BLaER1 (cell line): ENCODE measurements at regions not wholly inside any gene's neighbourhood (a gene's known extent, or its start where the extent isn't known, plus 50 kb on each side); places are given as distances from the start of the nearest gene placed in this dataset.

Source experiments
- H3K27ac ChIP-seq: shearing (Covaris generic); formaldehyde crosslinking; 2 replicates; pipeline ENCODE4 v1.8.1; 2022
- H3K27me3 ChIP-seq: shearing (Covaris generic); formaldehyde crosslinking; 2 replicates; pipeline ENCODE4 v1.8.1; 2022
- H3K36me3 ChIP-seq: shearing (Covaris generic); formaldehyde crosslinking; 2 replicates; pipeline ENCODE4 v1.8.1; 2022
- H3K4me1 ChIP-seq: shearing (Covaris generic); formaldehyde crosslinking; 2 replicates; pipeline ENCODE4 v1.8.1; 2022
- H3K4me2 ChIP-seq: shearing (Covaris generic); formaldehyde crosslinking; 2 replicates; pipeline ENCODE4 v1.8.1; 2022
- H3K4me3 ChIP-seq: shearing (Covaris generic); formaldehyde crosslinking; 2 replicates; pipeline ENCODE4 v1.8.1; 2022
- H3K9ac ChIP-seq: shearing (Covaris generic); formaldehyde crosslinking; 2 replicates; pipeline ENCODE4 v1.8.1; 2022
- H3K9me3 ChIP-seq: shearing (Covaris generic); formaldehyde crosslinking; 2 replicates; pipeline ENCODE4 v1.8.1; 2022
- H4K20me1 ChIP-seq: shearing (Covaris generic); formaldehyde crosslinking; 2 replicates; pipeline ENCODE4 v1.8.1; 2022
- Cebpa-rat ChIP-seq: shearing (Covaris generic); IDR thresholded peaks from 2 replicates; pipeline ENCODE4 v1.8.1; 2022

DNA sequence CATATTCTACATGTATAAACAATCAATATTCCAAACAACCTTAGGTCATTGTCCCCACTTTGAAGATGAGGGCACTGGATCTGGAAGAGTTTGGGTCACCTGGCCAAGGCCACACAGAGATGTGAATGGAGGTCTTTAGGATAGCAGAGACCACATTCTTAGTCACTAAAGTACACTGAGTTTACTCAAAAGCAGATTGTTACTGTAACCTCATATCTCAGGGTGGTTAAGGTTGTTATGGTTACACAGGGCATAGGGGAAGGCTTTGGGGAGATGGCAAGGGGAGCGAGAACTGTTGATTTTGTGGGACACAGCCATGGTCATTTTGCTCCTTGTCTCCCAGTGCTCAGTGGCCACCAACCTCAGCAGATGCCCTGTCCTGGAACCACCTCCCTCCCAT lies 109.4 kb downstream of the GATA6 start:
- no peak for TF ChIP-seq Cebpa-rat
- H3K4me1 ChIP-seq: no peaks in the 10 kb centered on the region
- no peaks in the 10 kb centered on the region for H3K36me3 ChIP-seq
- no peak overlapping the region for H3K9ac ChIP-seq
- no peaks in the 10 kb centered on the region for H3K9me3 ChIP-seq
- H3K27me3 ChIP-seq: no peaks in the 10 kb centered on the region
- no peak overlapping the region for H3K4me3 ChIP-seq
- no peaks in the 10 kb centered on the region for H4K20me1 ChIP-seq
- H3K4me2 ChIP-seq: no peak overlapping the region
- H3K27ac ChIP-seq: no peak overlapping the region

- Histone ChIP-seq H3K4me3 (no peak overlapping the region), H3K4me2 (no peak overlapping the region), H3K27me3 (no peaks in the 10 kb centered on the region), H3K36me3 (no peaks in the 10 kb centered on the region), H3K9me3 (no peaks in the 10 kb centered on the region), H4K20me1 (no peaks in the 10 kb centered on the region), H3K4me1 (no peaks in the 10 kb centered on the region), H3K27ac (no peak overlapping the region), H3K9ac (no peak overlapping the region)
- TF ChIP-seq Cebpa-rat: no peak
Measured at GRCh38 chr18:22277758-22278157, 108.4 kb downstream of the GATA6 start.

DNA sequence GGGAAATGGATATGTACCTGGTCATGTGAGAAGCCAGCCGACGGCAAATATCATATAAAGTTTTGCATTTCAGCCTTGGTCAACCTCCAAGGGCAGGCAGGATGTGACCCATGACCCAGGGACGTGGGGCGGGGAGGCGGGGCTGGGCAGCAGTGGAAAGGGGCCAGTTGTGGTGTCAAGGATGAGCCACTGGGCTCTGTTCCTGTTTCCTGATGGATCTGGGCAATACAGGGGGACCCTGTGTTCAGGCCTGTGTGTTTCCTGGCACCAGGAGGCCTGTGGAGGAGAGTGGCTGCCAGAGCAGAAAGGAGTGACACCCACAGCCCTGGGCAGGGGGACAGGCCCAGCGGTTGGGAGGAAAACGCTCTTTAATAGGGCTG lies 106.9 kb downstream of the GATA6 start:
- no peak overlapping the region for H3K4me2 ChIP-seq
- H3K9ac ChIP-seq: no peak overlapping the region
- no peaks in the 10 kb centered on the region for H3K9me3 ChIP-seq
- H4K20me1 ChIP-seq: no peaks in the 10 kb centered on the region
- TF ChIP-seq Cebpa-rat: no peak
- H3K4me3 ChIP-seq: no peak overlapping the region
- H3K27me3 ChIP-seq: no peaks in the 10 kb centered on the region
- H3K27ac ChIP-seq: no peak overlapping the region
- no peaks in the 10 kb centered on the region for H3K4me1 ChIP-seq
- H3K36me3 ChIP-seq: no peaks in the 10 kb centered on the region

DNA sequence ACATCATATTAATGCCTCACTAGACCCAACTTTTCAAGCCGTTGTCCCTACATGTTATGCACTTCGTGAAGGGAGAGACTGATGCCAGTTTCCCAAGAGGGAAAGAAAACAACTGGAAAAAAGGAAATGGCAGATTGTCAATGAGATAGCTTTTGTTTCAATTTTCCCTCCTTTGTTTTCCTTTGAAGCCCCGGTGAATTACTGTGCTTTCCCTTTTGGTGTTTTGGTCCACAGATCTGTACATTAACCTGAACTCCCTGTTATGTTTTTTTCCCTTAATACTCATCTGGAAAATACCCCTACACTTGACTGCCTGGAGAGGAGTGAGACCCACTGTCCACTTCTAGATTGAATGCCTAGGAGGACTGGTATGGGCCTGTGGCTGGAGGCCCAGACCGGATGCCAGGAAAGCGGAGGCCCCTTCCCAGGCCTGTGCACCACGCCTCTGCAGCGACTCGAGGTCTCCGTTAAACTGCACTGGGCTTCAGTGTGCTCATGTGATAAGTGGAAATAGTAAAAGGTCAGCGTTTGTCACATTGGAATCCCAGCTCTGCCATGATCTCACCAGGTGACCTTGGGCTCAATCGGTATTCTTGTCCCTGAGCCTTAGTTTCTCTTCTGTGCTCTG lies 106.4 kb downstream of the GATA6 start:
- Histone ChIP-seq H3K36me3 (no peaks in the 10 kb centered on the region), H3K27me3 (no peaks in the 10 kb centered on the region), H4K20me1 (no peaks in the 10 kb centered on the region), H3K9me3 (no peaks in the 10 kb centered on the region), H3K4me1 (no peaks in the 10 kb centered on the region), H3K9ac (no peak overlapping the region), H3K27ac (no peak overlapping the region), H3K4me3 (no peak overlapping the region), H3K4me2 (no peak overlapping the region)
- TF ChIP-seq Cebpa-rat: no peak

GRCh38 chr18:22273101-22274039 lies 104.0 kb downstream of the GATA6 start:
- no peak overlapping the region for H3K4me2 ChIP-seq
- H4K20me1 ChIP-seq: no peaks in the 10 kb centered on the region
- H3K4me3 ChIP-seq: no peak overlapping the region
- no peaks in the 10 kb centered on the region for H3K36me3 ChIP-seq
- no peaks in the 10 kb centered on the region for H3K27me3 ChIP-seq
- no peaks in the 10 kb centered on the region for H3K4me1 ChIP-seq
- H3K9ac ChIP-seq: no peak overlapping the region
- H3K27ac ChIP-seq: no peak overlapping the region
- H3K9me3 ChIP-seq: no peaks in the 10 kb centered on the region
- TF ChIP-seq Cebpa-rat: no peak

GRCh38 chr18:22272242-22272641 lies 102.9 kb downstream of the GATA6 start:
- H3K4me2 ChIP-seq: no peak overlapping the region
- H4K20me1 ChIP-seq: no peaks in the 10 kb centered on the region

DNA sequence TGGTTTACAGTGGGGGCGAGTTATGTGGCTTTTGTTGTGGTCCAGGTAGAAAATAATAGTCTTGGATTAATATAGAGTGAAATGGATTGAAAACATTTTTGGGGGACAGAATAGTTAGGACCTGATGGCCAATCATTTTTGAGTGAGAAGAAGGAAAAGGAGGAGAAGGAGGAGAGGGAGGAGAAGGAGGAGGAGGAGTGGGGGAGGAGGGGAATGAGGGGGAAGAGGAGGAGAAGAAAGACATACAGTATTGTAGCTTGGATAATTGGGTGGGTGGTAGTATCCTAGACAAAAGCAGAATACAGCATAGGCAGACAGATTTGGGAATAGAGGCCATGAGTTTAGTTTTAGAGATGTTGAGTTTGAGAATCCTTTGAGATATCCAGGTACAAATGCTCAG lies 101.6 kb downstream of the GATA6 start:
- TF ChIP-seq Cebpa-rat: no peak
- no peak overlapping the region for H3K27ac ChIP-seq
- H3K27me3 ChIP-seq: no peaks in the 10 kb centered on the region
- H4K20me1 ChIP-seq: no peaks in the 10 kb centered on the region
- H3K4me3 ChIP-seq: no peak overlapping the region
- H3K9ac ChIP-seq: no peak overlapping the region
- no peaks in the 10 kb centered on the region for H3K9me3 ChIP-seq
- H3K36me3 ChIP-seq: no peaks in the 10 kb centered on the region
- no peaks in the 10 kb centered on the region for H3K4me1 ChIP-seq
- H3K4me2 ChIP-seq: no peak overlapping the region

More at GRCh38 chr18:22272242-22272641, 102.9 kb downstream of the GATA6 start:
- no peak overlapping the region for H3K27ac ChIP-seq
- TF ChIP-seq Cebpa-rat: no peak
- H3K4me1 ChIP-seq: no peaks in the 10 kb centered on the region
- H3K9ac ChIP-seq: no peak overlapping the region
- H3K4me3 ChIP-seq: no peak overlapping the region
- H3K36me3 ChIP-seq: no peaks in the 10 kb centered on the region
- H3K27me3 ChIP-seq: no peaks in the 10 kb centered on the region
- no peaks in the 10 kb centered on the region for H3K9me3 ChIP-seq

- Histone ChIP-seq H3K4me1 (0 out of 2 replicates have a peak, but pooled peaks cover 10% of the 10 kb centered on the region), H3K36me3 (no peaks in the 10 kb centered on the region), H3K27ac (no peak overlapping the region), H3K4me3 (no peak overlapping the region), H4K20me1 (no peaks in the 10 kb centered on the region), H3K9ac (no peak overlapping the region), H3K4me2 (no peak overlapping the region), H3K9me3 (no peaks in the 10 kb centered on the region), H3K27me3 (no peaks in the 10 kb centered on the region)
- TF ChIP-seq Cebpa-rat: no peak
Measured at GRCh38 chr18:22268641-22269128, 99.3 kb downstream of the GATA6 start.

DNA sequence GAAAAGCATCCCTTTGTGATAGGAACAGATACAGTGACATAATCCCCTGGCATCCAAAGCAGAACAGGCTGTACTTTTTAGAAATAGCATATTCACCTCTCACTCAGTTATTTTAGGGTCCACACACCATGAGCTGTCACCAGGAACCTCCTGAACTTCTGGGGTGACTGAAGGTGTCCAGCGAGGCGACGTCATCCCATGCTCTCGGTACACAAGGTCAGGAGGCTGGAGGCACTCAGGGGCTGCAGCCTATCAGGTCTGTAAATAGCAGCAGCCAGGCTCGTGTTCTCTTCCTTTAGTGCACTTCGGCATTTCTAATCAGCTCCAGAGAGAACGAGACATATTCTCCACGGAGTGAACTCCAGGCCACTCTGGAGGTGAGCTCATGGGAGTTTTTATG lies 98.3 kb downstream of the GATA6 start:
- Histone ChIP-seq H3K36me3 (no peaks in the 10 kb centered on the region), H3K27me3 (no peaks in the 10 kb centered on the region), H4K20me1 (no peaks in the 10 kb centered on the region), H3K9me3 (no peaks in the 10 kb centered on the region), H3K4me3 (no peak overlapping the region), H3K27ac (no peak overlapping the region), H3K4me1 (0 out of 2 replicates have a peak, but pooled peaks cover 10% of the 10 kb centered on the region), H3K4me2 (no peak overlapping the region), H3K9ac (no peak overlapping the region)
- no peak for TF ChIP-seq Cebpa-rat

DNA sequence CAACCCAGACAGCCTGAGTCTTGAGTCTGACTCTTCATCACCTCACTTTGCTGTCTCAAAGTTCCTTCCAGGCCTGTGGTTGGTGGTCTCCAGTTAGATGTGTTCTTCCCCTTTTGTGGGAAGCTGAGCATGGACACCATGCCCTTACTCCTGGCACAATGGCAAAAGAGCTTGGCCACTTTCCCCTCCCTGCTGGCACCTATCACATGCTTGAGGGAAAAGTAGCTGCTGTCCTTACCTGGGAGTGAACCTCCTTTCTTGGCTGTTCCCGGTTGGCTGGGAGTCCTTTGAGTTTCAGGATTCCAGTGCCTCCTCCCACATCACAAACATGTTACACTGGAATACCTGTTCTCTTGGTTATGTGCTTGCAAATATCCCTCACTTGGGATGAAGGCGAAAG lies 97.8 kb downstream of the GATA6 start:
- H3K4me2 ChIP-seq: no peak overlapping the region

More for the DNA sequence above, 97.8 kb downstream of the GATA6 start:
- Histone ChIP-seq H3K9me3 (no peaks in the 10 kb centered on the region), H3K9ac (no peak overlapping the region), H3K4me3 (no peak overlapping the region), H3K36me3 (no peaks in the 10 kb centered on the region), H3K4me1 (0 out of 2 replicates have a peak, but pooled peaks cover 10% of the 10 kb centered on the region), H3K27me3 (no peaks in the 10 kb centered on the region), H3K27ac (no peak overlapping the region), H4K20me1 (no peaks in the 10 kb centered on the region)
- TF ChIP-seq Cebpa-rat: no peak
